ENCODE measurements at regions not wholly inside any gene's neighbourhood (a gene's known extent, or its start where the extent isn't known, plus 50 kb on each side); places are given as distances from the start of the nearest gene placed in this dataset.

DNA sequence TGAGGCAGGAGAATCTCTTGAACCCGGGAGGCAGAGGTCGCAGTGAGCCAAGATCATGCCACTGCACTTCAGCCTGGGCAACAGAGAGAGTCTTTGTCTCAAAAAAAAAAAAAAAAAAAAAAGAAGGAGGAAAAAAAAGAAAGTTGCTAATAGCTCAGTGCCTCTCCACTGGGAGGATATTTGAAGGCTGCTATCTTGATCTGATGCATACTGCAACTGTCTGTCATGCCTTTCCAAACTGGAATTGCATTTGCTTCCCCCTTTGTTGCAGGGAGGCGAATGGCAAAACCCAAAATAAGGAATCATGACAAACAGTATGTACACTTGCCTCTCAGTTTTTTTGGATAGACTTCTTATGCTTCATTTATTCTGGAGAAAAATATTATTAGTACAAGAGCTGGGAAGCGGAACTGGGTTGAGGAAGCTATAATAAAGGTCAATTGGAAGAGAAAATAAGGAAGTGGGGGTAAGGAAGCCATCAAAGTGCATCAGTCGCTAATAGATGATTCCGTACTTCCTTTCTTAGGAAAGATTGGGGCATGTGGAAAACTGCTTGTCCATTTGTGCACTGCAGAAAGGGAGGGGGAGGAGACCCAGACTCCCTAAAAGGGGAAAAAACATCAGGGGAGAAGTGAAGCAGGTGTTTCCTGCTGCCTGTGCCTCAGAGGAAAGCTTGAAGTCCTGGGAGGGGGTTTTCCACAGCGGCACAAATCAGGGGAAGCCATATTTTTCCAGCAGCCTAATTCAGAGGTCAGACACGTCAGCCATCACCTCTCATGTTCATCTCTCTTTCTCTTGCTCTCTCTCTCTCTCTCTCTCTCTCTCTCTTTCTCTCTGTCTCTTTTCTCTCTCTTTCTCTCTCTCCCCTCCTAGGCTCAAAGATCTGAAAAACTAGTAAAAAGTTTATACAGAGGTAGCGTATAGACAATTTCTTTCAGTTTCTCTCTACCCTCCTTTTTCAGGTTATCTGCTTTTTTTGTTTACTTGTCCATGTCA, 301.4 kb upstream of the TNP1 start:
- DNase-seq (ENCODE audit: low spot score), result no peak
- H3K4me2 ChIP-seq, result no peak overlapping the region
- H3K9me2 ChIP-seq (replicated peaks; ENCODE audit: insufficient read depth), result no peaks in the 10 kb centered on the region

DNA sequence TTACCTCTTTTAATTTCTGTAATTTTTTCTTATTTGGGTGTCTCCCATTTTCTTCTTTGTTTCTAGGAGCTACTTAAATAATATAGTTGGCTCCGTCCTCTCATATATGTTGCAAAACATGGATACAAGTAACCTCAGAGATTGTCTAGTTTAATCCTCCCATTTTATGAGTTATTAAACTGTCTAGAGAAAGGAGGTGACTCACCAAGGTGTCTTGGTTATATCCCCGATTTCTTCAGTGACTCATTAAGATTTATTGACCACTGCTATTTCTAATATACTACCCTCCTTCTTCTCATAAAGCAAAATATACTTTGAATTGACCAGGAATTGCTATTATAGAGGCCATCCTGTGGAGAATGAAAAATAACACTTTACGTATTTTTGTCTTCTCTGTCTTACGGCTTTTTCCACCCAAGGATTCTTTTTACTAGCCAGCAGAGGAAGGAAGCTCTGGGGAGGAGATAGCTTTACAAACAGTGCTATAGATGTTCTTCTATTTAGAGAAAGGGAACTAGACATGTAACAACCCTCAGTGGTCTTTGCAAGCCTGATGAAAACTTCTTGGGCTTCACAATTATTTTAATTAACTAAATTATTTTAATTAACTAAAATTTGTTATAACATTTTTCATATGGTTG, 300.4 kb upstream of the TNP1 start:
- H3K9me2 ChIP-seq (replicated peaks; ENCODE audit: insufficient read depth), result no peaks in the 10 kb centered on the region
- no peaks in the 10 kb centered on the region for H3K36me3 ChIP-seq (replicated peaks; ENCODE audit: insufficient read depth, low read depth)
- H2AFZ ChIP-seq, result no peak overlapping the region
- no peak overlapping the region for H3K4me3 ChIP-seq
- no peaks in the 10 kb centered on the region for H3K9me3 ChIP-seq (ENCODE audit: low read depth)
- H3K79me2 ChIP-seq, result no peaks in the 10 kb centered on the region
- no peak for TF ChIP-seq EZH2 (IDR thresholded peaks at IDR 0.05; ENCODE audit: borderline replicate concordance)
- no peaks in the 10 kb centered on the region for H3K4me1 ChIP-seq (ENCODE audit: insufficient read depth)
- H4K20me1 ChIP-seq (ENCODE audit: insufficient read depth, poor library complexity, severe bottlenecking), result no peaks in the 10 kb centered on the region
- no peaks in the 10 kb centered on the region for H3K27me3 ChIP-seq
- no peak for DNase-seq (ENCODE audit: low spot score)
- no peak overlapping the region for H3K27ac ChIP-seq
- 64% methylated on average over 4 of the region's 4 CpGs for WGBS (ENCODE audit: low lambda C conversion rate, missing lambda C conversion rate)
- no peak overlapping the region for H3K4me2 ChIP-seq

More for the DNA sequence above, 301.4 kb upstream of the TNP1 start:
- no peaks in the 10 kb centered on the region for H3K36me3 ChIP-seq (replicated peaks; ENCODE audit: insufficient read depth, low read depth)
- H3K79me2 ChIP-seq, result no peaks in the 10 kb centered on the region
- H3K27ac ChIP-seq, result no peak overlapping the region
- no peaks in the 10 kb centered on the region for H3K4me1 ChIP-seq (ENCODE audit: insufficient read depth)
- 84% methylated on average over 9 of the region's 9 CpGs for WGBS (ENCODE audit: low lambda C conversion rate, missing lambda C conversion rate)
- no peaks in the 10 kb centered on the region for H4K20me1 ChIP-seq (ENCODE audit: insufficient read depth, poor library complexity, severe bottlenecking)
- no peak for TF ChIP-seq EZH2phosphoT487 (IDR thresholded peaks at IDR 0.05; ENCODE audit: low read depth, severe bottlenecking, unreplicated experiment)
- TF ChIP-seq, protein P1, sequence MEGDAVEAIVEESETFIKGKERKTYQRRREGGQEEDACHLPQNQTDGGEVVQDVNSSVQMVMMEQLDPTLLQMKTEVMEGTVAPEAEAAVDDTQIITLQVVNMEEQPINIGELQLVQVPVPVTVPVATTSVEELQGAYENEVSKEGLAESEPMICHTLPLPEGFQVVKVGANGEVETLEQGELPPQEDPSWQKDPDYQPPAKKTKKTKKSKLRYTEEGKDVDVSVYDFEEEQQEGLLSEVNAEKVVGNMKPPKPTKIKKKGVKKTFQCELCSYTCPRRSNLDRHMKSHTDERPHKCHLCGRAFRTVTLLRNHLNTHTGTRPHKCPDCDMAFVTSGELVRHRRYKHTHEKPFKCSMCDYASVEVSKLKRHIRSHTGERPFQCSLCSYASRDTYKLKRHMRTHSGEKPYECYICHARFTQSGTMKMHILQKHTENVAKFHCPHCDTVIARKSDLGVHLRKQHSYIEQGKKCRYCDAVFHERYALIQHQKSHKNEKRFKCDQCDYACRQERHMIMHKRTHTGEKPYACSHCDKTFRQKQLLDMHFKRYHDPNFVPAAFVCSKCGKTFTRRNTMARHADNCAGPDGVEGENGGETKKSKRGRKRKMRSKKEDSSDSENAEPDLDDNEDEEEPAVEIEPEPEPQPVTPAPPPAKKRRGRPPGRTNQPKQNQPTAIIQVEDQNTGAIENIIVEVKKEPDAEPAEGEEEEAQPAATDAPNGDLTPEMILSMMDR (IDR thresholded peaks at IDR 0.05; ENCODE audit: poor library complexity), result no peak
- TF ChIP-seq EZH2 (IDR thresholded peaks at IDR 0.05; ENCODE audit: borderline replicate concordance), result no peak
- H3K9me3 ChIP-seq (ENCODE audit: low read depth), result no peaks in the 10 kb centered on the region
- H3K27me3 ChIP-seq, result no peaks in the 10 kb centered on the region
- H3K4me3 ChIP-seq, result no peak overlapping the region
- H2AFZ ChIP-seq, result no peak overlapping the region

DNA sequence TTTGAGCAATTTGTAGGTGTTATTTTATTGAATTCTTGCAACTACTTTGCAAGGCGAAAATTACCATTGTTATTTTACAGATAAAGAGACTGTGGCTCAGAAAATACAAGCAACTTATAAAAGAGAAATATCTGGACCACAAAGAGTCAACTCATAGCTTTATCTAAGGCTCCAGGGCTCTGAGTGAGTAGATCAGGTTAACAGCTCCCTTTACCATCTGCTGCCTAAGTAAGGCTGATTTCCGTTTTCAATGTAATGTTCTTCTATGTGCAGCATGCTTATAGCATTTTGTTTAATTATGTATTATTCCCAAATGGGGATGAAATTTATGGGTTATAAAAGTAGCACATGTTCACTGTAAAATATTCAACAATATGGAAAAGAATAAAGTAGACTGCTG, 299.1 kb upstream of the TNP1 start:
- H3K27ac ChIP-seq, result no peak overlapping the region
- no peaks in the 10 kb centered on the region for H3K79me2 ChIP-seq
- no peak overlapping the region for H3K4me3 ChIP-seq
- H3K27me3 ChIP-seq, result no peaks in the 10 kb centered on the region
- DNase-seq (ENCODE audit: low spot score), result no peak
- no peaks in the 10 kb centered on the region for H3K36me3 ChIP-seq (replicated peaks; ENCODE audit: insufficient read depth, low read depth)
- H3K4me2 ChIP-seq, result no peak overlapping the region
- H3K9me3 ChIP-seq (ENCODE audit: low read depth), result no peaks in the 10 kb centered on the region
- H2AFZ ChIP-seq, result no peak overlapping the region
- TF ChIP-seq, protein P1 (IDR thresholded peaks at IDR 0.05; ENCODE audit: poor library complexity), result no peak
- no peak for TF ChIP-seq EZH2 (IDR thresholded peaks at IDR 0.05; ENCODE audit: borderline replicate concordance)
- no peak for TF ChIP-seq EZH2phosphoT487 (IDR thresholded peaks at IDR 0.05; ENCODE audit: low read depth, severe bottlenecking, unreplicated experiment)
- 87% methylated on average over 2 of the region's 2 CpGs for WGBS (ENCODE audit: low lambda C conversion rate, missing lambda C conversion rate)
- H3K9me2 ChIP-seq (replicated peaks; ENCODE audit: insufficient read depth), result no peaks in the 10 kb centered on the region
- H3K4me1 ChIP-seq (ENCODE audit: insufficient read depth), result no peaks in the 10 kb centered on the region
- H4K20me1 ChIP-seq (ENCODE audit: insufficient read depth, poor library complexity, severe bottlenecking), result no peaks in the 10 kb centered on the region

DNA sequence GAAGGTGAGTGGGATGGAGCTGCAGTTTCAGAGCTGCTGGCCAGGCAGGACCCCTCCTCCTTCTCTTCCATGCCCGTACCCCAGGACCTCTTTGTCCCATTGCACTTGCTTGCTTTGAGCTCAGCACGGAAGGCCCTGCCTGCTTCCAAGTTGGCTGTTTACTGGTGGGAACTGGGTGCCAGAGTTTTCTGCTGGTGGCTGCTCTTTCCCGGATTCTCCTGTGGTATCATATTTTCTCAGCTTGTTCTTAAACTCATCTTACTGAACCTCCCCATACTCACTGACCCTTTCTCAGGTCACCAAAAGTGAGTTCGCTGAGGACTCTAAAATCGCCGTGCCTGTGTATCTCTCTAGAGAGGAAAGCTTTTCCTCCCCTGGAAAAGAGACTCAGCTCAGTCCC, 297.7 kb upstream of the TNP1 start:
- Histone ChIP-seq H3K4me3 (no peak overlapping the region), H3K27ac (no peak overlapping the region), H3K27me3 (no peaks in the 10 kb centered on the region), H3K36me3 (replicated peaks; ENCODE audit: insufficient read depth, low read depth) (no peaks in the 10 kb centered on the region), H2AFZ (no peak overlapping the region), H3K4me1 (ENCODE audit: insufficient read depth) (no peaks in the 10 kb centered on the region), H3K9me2 (replicated peaks; ENCODE audit: insufficient read depth) (no peaks in the 10 kb centered on the region), H3K4me2 (no peak overlapping the region), H3K79me2 (no peaks in the 10 kb centered on the region), H4K20me1 (ENCODE audit: insufficient read depth, poor library complexity, severe bottlenecking) (no peaks in the 10 kb centered on the region), H3K9me3 (ENCODE audit: low read depth) (no peaks in the 10 kb centered on the region)
- DNase-seq (ENCODE audit: low spot score), result no peak
- WGBS (ENCODE audit: low lambda C conversion rate, missing lambda C conversion rate), result 96% methylated on average over 6 of the region's 6 CpGs
- no peak for TF ChIP-seq EZH2 (IDR thresholded peaks at IDR 0.05; ENCODE audit: borderline replicate concordance)
- TF ChIP-seq EZH2phosphoT487 (IDR thresholded peaks at IDR 0.05; ENCODE audit: low read depth, severe bottlenecking, unreplicated experiment), result no peak
- TF ChIP-seq, protein P1 (IDR thresholded peaks at IDR 0.05; ENCODE audit: poor library complexity), result no peak
